ENCODE measurements at regions not wholly inside any gene's neighbourhood (a gene's known extent, or its start where the extent isn't known, plus 50 kb on each side); places are given as distances from the start of the nearest gene placed in this dataset.

DNA sequence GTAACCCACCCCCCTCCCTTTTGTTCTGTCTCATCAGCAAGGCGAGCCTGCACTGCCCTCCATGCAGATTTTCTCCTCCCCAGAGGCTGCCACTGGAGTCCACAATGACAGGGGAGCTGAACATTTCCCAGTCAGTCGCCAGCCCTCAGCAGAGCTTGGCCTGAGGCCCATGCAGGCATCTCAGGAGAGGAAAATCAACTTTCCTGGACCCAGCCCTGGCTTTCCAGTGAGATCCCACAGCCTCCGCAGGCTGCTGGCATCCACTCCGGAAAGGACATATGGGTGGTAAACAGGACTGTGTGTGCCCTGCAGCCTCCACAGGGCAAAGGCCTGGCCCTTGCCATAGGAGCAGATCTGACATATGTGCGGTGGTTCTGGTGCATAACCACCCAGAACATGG lies 253.8 kb downstream of the TNS1 start:
- DNase-seq: no peak
- Histone ChIP-seq H4K12ac (ENCODE audit: low read depth, low read length) (no peak overlapping the region), H2AFZ (ENCODE audit: insufficient read depth, low read length, poor library complexity) (no peak overlapping the region), H3K79me2 (ENCODE audit: control insufficient read depth, insufficient read depth, low read length, poor library complexity) (no peaks in the 10 kb centered on the region), H4K8ac (ENCODE audit: low read depth, low read length) (no peak overlapping the region), H3K27me3 (ENCODE audit: insufficient read depth, low read length) (no peaks in the 10 kb centered on the region), H3K23ac (ENCODE audit: low read length) (no peak overlapping the region), H3K79me1 (ENCODE audit: low read length) (no peaks in the 10 kb centered on the region), H3K4me2 (ENCODE audit: low read length) (no peak overlapping the region), H2AK5ac (ENCODE audit: low read length) (no peak overlapping the region), H2BK120ac (ENCODE audit: insufficient read depth, low read length, poor library complexity) (no peak overlapping the region), H2BK5ac (ENCODE audit: low read depth, low read length, poor library complexity) (no peak overlapping the region), H3K9ac (ENCODE audit: low read length) (no peak overlapping the region), H3K36me3 (ENCODE audit: control insufficient read depth in 1 of 2, insufficient read depth in 2 of 2, low read length in 2 of 2) (no peaks in the 10 kb centered on the region), H3K14ac (ENCODE audit: low read length) (no peak overlapping the region), H3K4me1 (ENCODE audit: control insufficient read depth in 1 of 2, insufficient read depth in 2 of 2, low read length in 2 of 2) (peaks cover 3 to 6% of the 10 kb centered on the region in 2 experiments), H3K4ac (ENCODE audit: low read depth, low read length) (no peak overlapping the region), H3K18ac (ENCODE audit: low read length) (no peak overlapping the region), H3K4me3 (ENCODE audit: low read depth, low read length) (no peak overlapping the region), H2BK12ac (ENCODE audit: low read length) (no peak overlapping the region), H3K27ac (ENCODE audit: low read depth, low read length) (no peak overlapping the region), H3K9me3 (ENCODE audit: insufficient read depth, low read depth, low read length) (no peaks in the 10 kb centered on the region), H4K91ac (ENCODE audit: low read depth, low read length) (no peak overlapping the region)
- no CpG with 5 or more reads among the region's 5 CpGs for WGBS (ENCODE audit: extremely low coverage, insufficient coverage, insufficient read length)

DNA sequence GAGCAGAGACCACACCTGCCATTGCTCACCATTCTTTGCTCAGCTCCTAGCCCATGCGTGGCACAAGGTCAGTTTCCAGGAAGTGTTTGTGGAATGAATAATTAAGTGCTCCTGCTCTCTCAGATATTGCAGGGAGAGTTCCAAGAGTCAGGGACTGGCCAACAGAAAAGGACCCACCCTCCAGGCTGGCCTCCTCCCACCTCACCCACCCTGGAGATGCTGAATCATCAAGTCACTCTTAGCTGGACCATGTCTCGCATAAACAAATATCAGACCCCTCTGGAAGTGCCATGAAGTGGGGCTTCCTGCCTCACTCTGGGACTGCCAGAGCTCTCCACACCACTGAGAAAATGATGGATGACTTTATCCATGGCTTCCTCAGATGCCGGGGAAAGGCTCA lies 256.0 kb downstream of the TNS1 start:
- Histone ChIP-seq H3K79me2 (ENCODE audit: control insufficient read depth, insufficient read depth, low read length, poor library complexity) (no peaks in the 10 kb centered on the region), H2AFZ (ENCODE audit: insufficient read depth, low read length, poor library complexity) (no peak overlapping the region), H2AK5ac (ENCODE audit: low read length) (no peak overlapping the region), H2BK12ac (ENCODE audit: low read length) (no peak overlapping the region), H3K18ac (ENCODE audit: low read length) (no peak overlapping the region), H3K9ac (ENCODE audit: low read length) (no peak overlapping the region), H2BK5ac (ENCODE audit: low read depth, low read length, poor library complexity) (no peak overlapping the region), H3K27ac (ENCODE audit: low read depth, low read length) (no peak overlapping the region), H3K4me1 (ENCODE audit: control insufficient read depth in 1 of 2, insufficient read depth in 2 of 2, low read length in 2 of 2) (peaks cover 3 to 6% of the 10 kb centered on the region in 2 experiments), H3K36me3 (ENCODE audit: control insufficient read depth in 1 of 2, insufficient read depth in 2 of 2, low read length in 2 of 2) (no peaks in the 10 kb centered on the region), H3K9me3 (ENCODE audit: insufficient read depth, low read depth, low read length) (no peaks in the 10 kb centered on the region), H3K23ac (ENCODE audit: low read length) (no peak overlapping the region), H3K4me3 (ENCODE audit: low read depth, low read length) (no peak overlapping the region), H4K12ac (ENCODE audit: low read depth, low read length) (no peak overlapping the region), H3K79me1 (ENCODE audit: low read length) (no peaks in the 10 kb centered on the region), H3K27me3 (ENCODE audit: insufficient read depth, low read length) (no peaks in the 10 kb centered on the region), H3K4ac (ENCODE audit: low read depth, low read length) (no peak overlapping the region), H4K91ac (ENCODE audit: low read depth, low read length) (no peak overlapping the region), H4K8ac (ENCODE audit: low read depth, low read length) (no peak overlapping the region), H3K4me2 (ENCODE audit: low read length) (no peak overlapping the region), H3K14ac (ENCODE audit: low read length) (no peak overlapping the region), H2BK120ac (ENCODE audit: insufficient read depth, low read length, poor library complexity) (no peak overlapping the region)
- DNase-seq: no peak
- no CpG with 5 or more reads among the region's 3 CpGs for WGBS (ENCODE audit: extremely low coverage, insufficient coverage, insufficient read length)

DNA sequence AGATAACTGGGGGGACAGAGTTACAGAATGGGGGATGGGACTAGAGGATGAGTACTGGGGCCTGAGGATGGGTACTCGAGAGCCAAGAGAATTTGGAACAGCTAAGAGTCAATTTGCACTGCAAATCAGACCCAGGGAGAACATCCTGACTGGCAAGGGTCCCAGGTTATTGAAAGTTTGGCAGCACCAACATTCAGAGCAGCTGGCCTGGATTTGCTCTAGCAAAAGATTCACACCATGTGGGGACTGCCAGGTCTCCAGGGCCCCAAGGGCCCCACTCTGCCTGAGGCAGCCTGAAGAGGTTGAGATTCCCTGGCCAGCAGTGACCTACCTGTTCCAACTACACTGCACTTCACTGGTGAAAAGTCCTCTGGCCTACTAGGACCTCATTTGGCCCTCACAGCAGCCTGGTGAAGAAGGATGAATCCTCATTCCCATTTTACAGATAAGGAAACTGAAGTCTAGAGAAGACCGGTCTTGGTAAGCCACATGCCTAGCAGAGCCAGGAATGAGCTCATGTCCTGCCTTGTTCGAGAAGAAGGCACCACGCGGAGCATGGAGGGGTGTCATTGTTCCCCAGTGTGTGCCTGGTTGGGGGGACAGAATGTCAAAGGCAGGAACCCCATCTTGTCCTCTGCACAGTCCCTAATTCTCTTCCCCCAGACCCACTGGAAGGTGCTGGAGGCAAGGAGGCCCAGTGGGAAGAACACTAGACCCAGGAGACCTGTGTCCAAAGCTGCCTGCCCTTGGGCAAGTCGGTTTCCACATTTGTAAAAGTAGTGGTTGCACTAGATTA lies 258.6 kb downstream of the TNS1 start:
- no peak overlapping the region for H3K18ac ChIP-seq (ENCODE audit: low read length)

GRCh38 chr2:217743407-217743806 lies 259.4 kb downstream of the TNS1 start:
- Histone ChIP-seq H3K4ac (ENCODE audit: low read depth, low read length) (no peak overlapping the region), H3K14ac (ENCODE audit: low read length) (no peak overlapping the region), H3K18ac (ENCODE audit: low read length) (no peak overlapping the region), H4K8ac (ENCODE audit: low read depth, low read length) (no peak overlapping the region), H3K79me2 (ENCODE audit: control insufficient read depth, insufficient read depth, low read length, poor library complexity) (no peaks in the 10 kb centered on the region), H3K9me3 (ENCODE audit: insufficient read depth, low read depth, low read length) (no peaks in the 10 kb centered on the region), H3K27ac (ENCODE audit: low read depth, low read length) (no peak overlapping the region), H4K91ac (ENCODE audit: low read depth, low read length) (no peak overlapping the region), H2BK120ac (ENCODE audit: insufficient read depth, low read length, poor library complexity) (no peak overlapping the region), H3K4me1 (ENCODE audit: control insufficient read depth in 1 of 2, insufficient read depth in 2 of 2, low read length in 2 of 2) (no peaks in the 10 kb centered on the region), H2BK12ac (ENCODE audit: low read length) (no peak overlapping the region), H2AFZ (ENCODE audit: insufficient read depth, low read length, poor library complexity) (no peak overlapping the region), H3K23ac (ENCODE audit: low read length) (no peak overlapping the region), H3K9ac (ENCODE audit: low read length) (no peak overlapping the region), H2AK5ac (ENCODE audit: low read length) (no peak overlapping the region), H3K4me2 (ENCODE audit: low read length) (no peak overlapping the region), H2BK5ac (ENCODE audit: low read depth, low read length, poor library complexity) (no peak overlapping the region), H3K79me1 (ENCODE audit: low read length) (no peaks in the 10 kb centered on the region), H3K27me3 (ENCODE audit: insufficient read depth, low read length) (no peaks in the 10 kb centered on the region), H3K36me3 (ENCODE audit: control insufficient read depth in 1 of 2, insufficient read depth in 2 of 2, low read length in 2 of 2) (no peaks in the 10 kb centered on the region), H3K4me3 (ENCODE audit: low read depth, low read length) (no peak overlapping the region), H4K12ac (ENCODE audit: low read depth, low read length) (no peak overlapping the region)
- WGBS (ENCODE audit: extremely low coverage, insufficient coverage, insufficient read length): no CpG with 5 or more reads among the region's 2 CpGs
- no peak for DNase-seq

More for the DNA sequence above, 258.6 kb downstream of the TNS1 start:
- no peaks in the 10 kb centered on the region for H3K9me3 ChIP-seq (ENCODE audit: insufficient read depth, low read depth, low read length)
- no peak overlapping the region for H2BK120ac ChIP-seq (ENCODE audit: insufficient read depth, low read length, poor library complexity)
- H3K14ac ChIP-seq (ENCODE audit: low read length): no peak overlapping the region
- H4K12ac ChIP-seq (ENCODE audit: low read depth, low read length): no peak overlapping the region
- H3K27me3 ChIP-seq (ENCODE audit: insufficient read depth, low read length): no peaks in the 10 kb centered on the region
- no peaks in the 10 kb centered on the region for H3K79me2 ChIP-seq (ENCODE audit: control insufficient read depth, insufficient read depth, low read length, poor library complexity)
- no peak overlapping the region for H3K4me2 ChIP-seq (ENCODE audit: low read length)
- no peak overlapping the region for H2BK5ac ChIP-seq (ENCODE audit: low read depth, low read length, poor library complexity)
- H3K4me3 ChIP-seq (ENCODE audit: low read depth, low read length): no peak overlapping the region
- no peak overlapping the region for H3K23ac ChIP-seq (ENCODE audit: low read length)
- no peak overlapping the region for H2BK12ac ChIP-seq (ENCODE audit: low read length)
- no peaks in the 10 kb centered on the region for H3K79me1 ChIP-seq (ENCODE audit: low read length)
- no peak overlapping the region for H3K4ac ChIP-seq (ENCODE audit: low read depth, low read length)
- WGBS (ENCODE audit: extremely low coverage, insufficient coverage, insufficient read length): no CpG with 5 or more reads among the region's 6 CpGs
- H3K9ac ChIP-seq (ENCODE audit: low read length): no peak overlapping the region
- H2AK5ac ChIP-seq (ENCODE audit: low read length): no peak overlapping the region
- no peak for DNase-seq
- no peak overlapping the region for H4K8ac ChIP-seq (ENCODE audit: low read depth, low read length)
- no peak overlapping the region for H2AFZ ChIP-seq (ENCODE audit: insufficient read depth, low read length, poor library complexity)
- peaks cover 1 to 6% of the 10 kb centered on the region in 2 experiments for H3K4me1 ChIP-seq (ENCODE audit: control insufficient read depth in 1 of 2, insufficient read depth in 2 of 2, low read length in 2 of 2)
- no peak overlapping the region for H4K91ac ChIP-seq (ENCODE audit: low read depth, low read length)
- no peaks in the 10 kb centered on the region for H3K36me3 ChIP-seq (ENCODE audit: control insufficient read depth in 1 of 2, insufficient read depth in 2 of 2, low read length in 2 of 2)
- no peak overlapping the region for H3K27ac ChIP-seq (ENCODE audit: low read depth, low read length)
